ENCODE measurements at regions not wholly inside any gene's neighbourhood (a gene's known extent, or its start where the extent isn't known, plus 50 kb on each side); places are given as distances from the start of the nearest gene placed in this dataset.

- CTCF ChIA-PET = no interaction called here
- no peaks in the 10 kb centered on the region for H3K9me3 Mint-ChIP-seq
- no peak for DNase-seq
- H3K4me3 Mint-ChIP-seq = no peak overlapping the region
- peaks cover 2% of the 10 kb centered on the region for H3K27me3 Mint-ChIP-seq
- peaks cover 7% of the 10 kb centered on the region for H3K4me1 Mint-ChIP-seq
- no peaks in the 10 kb centered on the region for H3K36me3 Mint-ChIP-seq (ENCODE audit: low read depth)
- H3K27ac Mint-ChIP-seq = no peak overlapping the region
- POLR2A ChIA-PET = no interaction called here
Observed at GRCh38 chr3:115423170-115423569, 200.1 kb upstream of the GAP43 start.

GRCh38 chr3:115428841-115429240 lies 194.5 kb upstream of the GAP43 start:
- POLR2A ChIA-PET = no interaction called here
- no peaks in the 10 kb centered on the region for H3K9me3 Mint-ChIP-seq

GRCh38 chr3:115436767-115437301 lies 186.5 kb upstream of the GAP43 start:
- Mint-ChIP-seq H3K27ac (no peak overlapping the region), H3K27me3 (no peaks in the 10 kb centered on the region), H3K9me3 (no peaks in the 10 kb centered on the region), H3K4me3 (no peak overlapping the region), H3K36me3 (ENCODE audit: low read depth) (no peaks in the 10 kb centered on the region), H3K4me1 (no peaks in the 10 kb centered on the region)
- DNase-seq = no peak
- ChIA-PET CTCF (no interaction called here), POLR2A (no interaction called here)

More at GRCh38 chr3:115428841-115429240, 194.5 kb upstream of the GAP43 start:
- no peak overlapping the region for H3K27ac Mint-ChIP-seq
- no peaks in the 10 kb centered on the region for H3K27me3 Mint-ChIP-seq
- no peaks in the 10 kb centered on the region for H3K4me1 Mint-ChIP-seq
- DNase-seq = no peak
- H3K4me3 Mint-ChIP-seq = no peak overlapping the region
- H3K36me3 Mint-ChIP-seq (ENCODE audit: low read depth) = no peaks in the 10 kb centered on the region
- CTCF ChIA-PET = no interaction called here

- Mint-ChIP-seq H3K4me3 (no peak overlapping the region), H3K27ac (no peak overlapping the region), H3K4me1 (no peaks in the 10 kb centered on the region), H3K9me3 (no peaks in the 10 kb centered on the region), H3K27me3 (no peaks in the 10 kb centered on the region), H3K36me3 (ENCODE audit: low read depth) (no peaks in the 10 kb centered on the region)
- ChIA-PET POLR2A (no interaction called here), CTCF (no interaction called here)
- DNase-seq = no peak
Observed at GRCh38 chr3:115438799-115439198, 184.5 kb upstream of the GAP43 start.

- H3K36me3 Mint-ChIP-seq (ENCODE audit: low read depth) = no peaks in the 10 kb centered on the region
- POLR2A ChIA-PET = no interaction called here
- DNase-seq = no peak
- H3K4me1 Mint-ChIP-seq = no peaks in the 10 kb centered on the region
- H3K9me3 Mint-ChIP-seq = no peaks in the 10 kb centered on the region
- no peak overlapping the region for H3K27ac Mint-ChIP-seq
- CTCF ChIA-PET = interaction anchor here (1.6 kb wide), 1 partner anchor 57 kb away, joined by 4 read pairs; no protein-coding TSS in a partner anchor
- no peak overlapping the region for H3K4me3 Mint-ChIP-seq
- no peaks in the 10 kb centered on the region for H3K27me3 Mint-ChIP-seq
Observed at GRCh38 chr3:115445559-115445958, 177.8 kb upstream of the GAP43 start.

GRCh38 chr3:115448851-115449250 lies 174.5 kb upstream of the GAP43 start:
- Mint-ChIP-seq H3K9me3 (no peaks in the 10 kb centered on the region), H3K4me1 (no peaks in the 10 kb centered on the region)

GRCh38 chr3:115450036-115450435 lies 173.3 kb upstream of the GAP43 start:
- H3K9me3 Mint-ChIP-seq = no peaks in the 10 kb centered on the region

More at GRCh38 chr3:115448851-115449250, 174.5 kb upstream of the GAP43 start:
- Mint-ChIP-seq H3K36me3 (ENCODE audit: low read depth) (no peaks in the 10 kb centered on the region), H3K4me3 (no peak overlapping the region), H3K27ac (no peak overlapping the region), H3K27me3 (peaks cover 2% of the 10 kb centered on the region)
- no peak for DNase-seq
- CTCF ChIA-PET = no interaction called here
- POLR2A ChIA-PET = no interaction called here

GRCh38 chr3:115464036-115464435 lies 159.3 kb upstream of the GAP43 start:
- Mint-ChIP-seq H3K27me3 (peaks cover 2% of the 10 kb centered on the region), H3K4me3 (no peak overlapping the region), H3K9me3 (peaks cover 3% of the 10 kb centered on the region), H3K36me3 (ENCODE audit: low read depth) (no peaks in the 10 kb centered on the region), H3K4me1 (no peaks in the 10 kb centered on the region), H3K27ac (no peak overlapping the region)
- ChIA-PET CTCF (interaction anchor here (0.6 kb wide), 1 partner anchor 783 kb away, joined by 3 read pairs; no protein-coding TSS in a partner anchor), POLR2A (no interaction called here)
- no peak for DNase-seq

More at GRCh38 chr3:115450036-115450435, 173.3 kb upstream of the GAP43 start:
- ChIA-PET POLR2A (no interaction called here), CTCF (no interaction called here)
- Mint-ChIP-seq H3K4me3 (no peak overlapping the region), H3K4me1 (no peaks in the 10 kb centered on the region), H3K27ac (no peak overlapping the region), H3K27me3 (peaks cover 2% of the 10 kb centered on the region), H3K36me3 (ENCODE audit: low read depth) (no peaks in the 10 kb centered on the region)
- no peak for DNase-seq

- Mint-ChIP-seq H3K27ac (no peak overlapping the region), H3K36me3 (ENCODE audit: low read depth) (no peaks in the 10 kb centered on the region), H3K27me3 (peaks cover 2% of the 10 kb centered on the region), H3K4me1 (no peaks in the 10 kb centered on the region), H3K4me3 (no peak overlapping the region), H3K9me3 (peaks cover 3% of the 10 kb centered on the region)
- ChIA-PET POLR2A (no interaction called here), CTCF (interaction anchor here (1.1 kb wide), 1 partner anchor 16 kb away, joined by 3 read pairs; no protein-coding TSS in a partner anchor)
- DNase-seq = no peak
Observed at GRCh38 chr3:115469649-115470048, 153.7 kb upstream of the GAP43 start.

- POLR2A ChIA-PET = no interaction called here
- no peak for DNase-seq
- H3K9me3 Mint-ChIP-seq = peaks cover 3% of the 10 kb centered on the region
- CTCF ChIA-PET = interaction anchor here (1.1 kb wide), 1 partner anchor 16 kb away, joined by 3 read pairs; no protein-coding TSS in a partner anchor
- no peak overlapping the region for H3K27ac Mint-ChIP-seq
- H3K4me1 Mint-ChIP-seq = no peaks in the 10 kb centered on the region
- no peaks in the 10 kb centered on the region for H3K36me3 Mint-ChIP-seq (ENCODE audit: low read depth)
- no peak overlapping the region for H3K4me3 Mint-ChIP-seq
- peaks cover 2% of the 10 kb centered on the region for H3K27me3 Mint-ChIP-seq
Observed at GRCh38 chr3:115470254-115470653, 153.1 kb upstream of the GAP43 start.

GRCh38 chr3:115475178-115476041 lies 147.9 kb upstream of the GAP43 start:
- CTCF ChIA-PET = no interaction called here
- peaks cover 1% of the 10 kb centered on the region for H3K27me3 Mint-ChIP-seq
- H3K4me1 Mint-ChIP-seq = no peaks in the 10 kb centered on the region
- H3K27ac Mint-ChIP-seq = no peak overlapping the region
- no peaks in the 10 kb centered on the region for H3K9me3 Mint-ChIP-seq
- DNase-seq = no peak
- POLR2A ChIA-PET = no interaction called here
- no peaks in the 10 kb centered on the region for H3K36me3 Mint-ChIP-seq (ENCODE audit: low read depth)
- H3K4me3 Mint-ChIP-seq = no peak overlapping the region

GRCh38 chr3:115476472-115476871 lies 146.8 kb upstream of the GAP43 start:
- DNase-seq = no peak
- Mint-ChIP-seq H3K27me3 (peaks cover 5% of the 10 kb centered on the region), H3K4me1 (no peaks in the 10 kb centered on the region), H3K27ac (no peak overlapping the region), H3K4me3 (no peak overlapping the region), H3K36me3 (ENCODE audit: low read depth) (no peaks in the 10 kb centered on the region), H3K9me3 (no peaks in the 10 kb centered on the region)
- ChIA-PET CTCF (no interaction called here), POLR2A (no interaction called here)

- ChIA-PET CTCF (no interaction called here), POLR2A (no interaction called here)
- H3K4me3 Mint-ChIP-seq = no peak overlapping the region
Observed at GRCh38 chr3:115478359-115478758, 145.0 kb upstream of the GAP43 start.

GRCh38 chr3:115486880-115487279 lies 136.4 kb upstream of the GAP43 start:
- ChIA-PET CTCF (no interaction called here), POLR2A (no interaction called here)
- H3K27me3 Mint-ChIP-seq = peaks cover 3% of the 10 kb centered on the region
- no peak overlapping the region for H3K27ac Mint-ChIP-seq
- no peak for DNase-seq
- H3K9me3 Mint-ChIP-seq = peaks cover 2% of the 10 kb centered on the region
- H3K4me1 Mint-ChIP-seq = no peaks in the 10 kb centered on the region
- no peaks in the 10 kb centered on the region for H3K36me3 Mint-ChIP-seq (ENCODE audit: low read depth)
- H3K4me3 Mint-ChIP-seq = no peak overlapping the region

More at GRCh38 chr3:115478359-115478758, 145.0 kb upstream of the GAP43 start:
- Mint-ChIP-seq H3K36me3 (ENCODE audit: low read depth) (no peaks in the 10 kb centered on the region), H3K27me3 (peaks cover 5% of the 10 kb centered on the region), H3K27ac (no peak overlapping the region), H3K9me3 (peaks cover 2% of the 10 kb centered on the region), H3K4me1 (no peaks in the 10 kb centered on the region)
- no peak for DNase-seq

Measured in activated CD4-positive, alpha-beta T cell treated with anti-CD3 and anti-CD28 coated beads, Interleukin-2, amount 10 ng/mL, durations not matched to agents 7 days and 5 days (primary cell).